NB4 (cell line): ENCODE measurements at regions not wholly inside any gene's neighbourhood (a gene's known extent, or its start where the extent isn't known, plus 50 kb on each side); places are given as distances from the start of the nearest gene placed in this dataset.
"Not testable (repeated sequence)": the region's sequence is repeated elsewhere in the genome, so short reads cannot be mapped to it uniquely, and the experiment has no call there.

ENCODE experiments used
- MYC ChIP-seq: IDR thresholded peaks from 2 replicates; pipeline ENCODE4 v1.6.1; 2011; ENCODE audit warnings: low read depth, low read length
- POLR2A ChIP-seq: IDR thresholded peaks from 2 replicates; pipeline ENCODE4 v1.6.1; 2011; ENCODE audit warnings: mild to moderate bottlenecking; ENCODE audit not compliant: insufficient read length; ENCODE audit errors: extremely low read depth
- TF ChIP-seq, protein P1 (sequence below): IDR thresholded peaks from one replicate; pipeline ENCODE4 v1.5.1; 2012; ENCODE audit warnings: low read depth, low read length
- TF ChIP-seq, protein P2 (sequence below): IDR thresholded peaks from 2 replicates; pipeline ENCODE4 v1.6.1; 2011; ENCODE audit warnings: low read depth, low read length

DNA sequence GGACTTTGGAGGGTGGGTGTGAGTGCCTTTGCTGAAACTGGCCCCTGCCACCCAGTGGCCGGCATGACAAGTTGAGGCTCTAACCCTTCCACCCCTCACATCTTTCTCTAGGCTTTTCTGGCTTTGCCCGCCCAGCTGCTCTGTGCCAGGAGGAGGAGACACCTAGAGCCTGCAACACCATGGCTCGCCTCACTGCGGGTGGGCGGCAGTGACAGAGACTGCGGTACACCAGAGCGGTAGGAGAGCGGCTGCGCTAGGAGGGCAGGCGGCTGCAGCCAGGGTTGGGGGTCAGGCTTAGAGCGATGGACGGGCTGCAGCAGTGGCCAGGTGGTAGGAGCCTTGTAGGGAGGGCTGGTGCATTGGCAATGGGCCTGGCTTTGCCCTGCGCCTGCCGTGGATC is 1556.9 kb downstream of the RPIA start:
- not testable (repeated sequence) for TF ChIP-seq POLR2A, MYC
- TF ChIP-seq, protein P1, sequence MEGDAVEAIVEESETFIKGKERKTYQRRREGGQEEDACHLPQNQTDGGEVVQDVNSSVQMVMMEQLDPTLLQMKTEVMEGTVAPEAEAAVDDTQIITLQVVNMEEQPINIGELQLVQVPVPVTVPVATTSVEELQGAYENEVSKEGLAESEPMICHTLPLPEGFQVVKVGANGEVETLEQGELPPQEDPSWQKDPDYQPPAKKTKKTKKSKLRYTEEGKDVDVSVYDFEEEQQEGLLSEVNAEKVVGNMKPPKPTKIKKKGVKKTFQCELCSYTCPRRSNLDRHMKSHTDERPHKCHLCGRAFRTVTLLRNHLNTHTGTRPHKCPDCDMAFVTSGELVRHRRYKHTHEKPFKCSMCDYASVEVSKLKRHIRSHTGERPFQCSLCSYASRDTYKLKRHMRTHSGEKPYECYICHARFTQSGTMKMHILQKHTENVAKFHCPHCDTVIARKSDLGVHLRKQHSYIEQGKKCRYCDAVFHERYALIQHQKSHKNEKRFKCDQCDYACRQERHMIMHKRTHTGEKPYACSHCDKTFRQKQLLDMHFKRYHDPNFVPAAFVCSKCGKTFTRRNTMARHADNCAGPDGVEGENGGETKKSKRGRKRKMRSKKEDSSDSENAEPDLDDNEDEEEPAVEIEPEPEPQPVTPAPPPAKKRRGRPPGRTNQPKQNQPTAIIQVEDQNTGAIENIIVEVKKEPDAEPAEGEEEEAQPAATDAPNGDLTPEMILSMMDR: not testable (repeated sequence)
- TF ChIP-seq, protein P2, sequence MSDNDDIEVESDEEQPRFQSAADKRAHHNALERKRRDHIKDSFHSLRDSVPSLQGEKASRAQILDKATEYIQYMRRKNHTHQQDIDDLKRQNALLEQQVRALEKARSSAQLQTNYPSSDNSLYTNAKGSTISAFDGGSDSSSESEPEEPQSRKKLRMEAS: not testable (repeated sequence)
